Heart left ventricle (tissue), 16 donors: ENCODE measurements at regions not wholly inside any gene's neighbourhood (a gene's known extent, or its start where the extent isn't known, plus 50 kb on each side); places are given as distances from the start of the nearest gene placed in this dataset.

Source experiments
- ATAC-seq, 4 donors: fragments of 200-7000 bp; cut with Tn5 transposase; one replicate each; pipeline ENCODE4 v1.9.1; 2020 to 2022; ENCODE audit warnings: moderate library complexity in 4 of 4, mild to moderate bottlenecking in 3 of 4, moderate number of reproducible peaks in 1 of 4
- DNase-seq, 5 donors: peaks; one replicate each; pipeline ENCODE4 v3.0.0-alpha.2; 2020
- H3K27ac ChIP-seq, 12 donors: fragments of 200-600 bp; sonication (generic) in 4 of 12; one replicate each; pipeline versions ENCODE4 v1.5.0 to v1.8.0; 2016 to 2022; ENCODE audit warnings: mild to moderate bottlenecking in 2 of 12
- H3K27me3 ChIP-seq, 9 donors: fragments of 200-600 bp; sonication (generic) in 2 of 9; one replicate each; pipeline versions ENCODE4 v1.5.1 to v1.8.0; 2016 to 2022; ENCODE audit warnings: mild to moderate bottlenecking in 3 of 9
- H3K36me3 ChIP-seq, 9 donors: fragments of 200-600 bp; sonication (generic) in 2 of 9; one replicate each; pipeline versions ENCODE4 v1.5.0 to v1.8.0; 2018 to 2022; ENCODE audit warnings: mild to moderate bottlenecking in 2 of 9
- H3K4me1 ChIP-seq, 12 donors: fragments of 200-600 bp; sonication (generic) in 4 of 12; one replicate each; pipeline versions ENCODE4 v1.5.0 to v1.8.0; 2016 to 2022; ENCODE audit warnings: mild to moderate bottlenecking in 3 of 12
- H3K4me3 ChIP-seq, 12 donors: fragments of 200-600 bp; sonication (generic) in 4 of 12; one replicate each; pipeline versions ENCODE4 v1.5.0 to v1.8.0; 2017 to 2022; ENCODE audit warnings: mild to moderate bottlenecking in 9 of 12, moderate library complexity in 4 of 12
- H3K9me3 ChIP-seq, 12 donors: fragments of 200-600 bp; sonication (generic) in 4 of 12; one replicate each; pipeline versions ENCODE4 v1.5.0 to v1.8.0; 2016 to 2022; ENCODE audit warnings: mild to moderate bottlenecking in 1 of 12
- POLR2A ChIP-seq, 2 donors: fragments of 450-650 bp; IDR thresholded peaks; one replicate each; pipeline ENCODE4 v1.6.1; 2017; ENCODE audit warnings: antibody characterized with exemption in 2 of 2, mild to moderate bottlenecking in 2 of 2, moderate library complexity in 2 of 2
- WGBS, 4 donors: extraction: QIAGEN DNeasy Blood & Tissue Kit in 2 of 4; methylation state at CpG; one replicate each; pipeline versions ENCODE4 v1.1.5 to v1.1.7; 2013 to 2018; 5-methylcytosine and 5-hydroxymethylcytosine counted together
- intact Hi-C, 10 donors: fragments of 100-400 bp; cut with DNase I; formaldehyde crosslinking; loops; one replicate each; pipeline versions ENCODE4 v1.11.1 to v1.14.2; 2022
- TF ChIP-seq, protein P1 (sequence below), 12 donors: fragments of 200-600 bp; sonication (generic) in 4 of 12; IDR thresholded peaks; one replicate each; pipeline versions ENCODE4 v1.5.0 to v1.8.0; 2018 to 2022; ENCODE audit warnings: antibody characterized with exemption in 12 of 12, mild to moderate bottlenecking in 5 of 12
- donor health status: ischemic (EF 13 %, LVEDD 7.1; RV severe dilation, severe dysfunction).
- donor health status: healthy with polysubstance abuse.
- donor health status: DM: no; HTN: yes; CAD: no.
- donor health status: DM: no; HTN: no; CAD: no.
- donor health status: ischemic (EF 25% LVEDD 6.9; RV normal size, moderate dysfunction).
- donor health status: ischemic (EF 25% LVEDD 5.7; RV mildly dilated, moderate dysfunction).
- donor health status: healthy.
- donor health status: DM: yes; HTN: yes; CAD: no.
- donor health status: ischemic (EF 35%, LVEDD 5.7; RV mildly dilated, moderate dysfunction).
- donor health status: nonischemic (EF 11% LVEDD 7.7; RV severe dilation, severe dysfunction).
- donor health status: DM: yes; HTN: yes; CAD: no.
- donor health status: PGD.
- donor health status: ischemic (EF 29% LVEDD 5.4; RV normal size, mild dysfunction).
- donor health status: nonischemic (EF 23%, LVEDD 6.1; RV moderate dilation, normal function).

- TF ChIP-seq, protein P1, sequence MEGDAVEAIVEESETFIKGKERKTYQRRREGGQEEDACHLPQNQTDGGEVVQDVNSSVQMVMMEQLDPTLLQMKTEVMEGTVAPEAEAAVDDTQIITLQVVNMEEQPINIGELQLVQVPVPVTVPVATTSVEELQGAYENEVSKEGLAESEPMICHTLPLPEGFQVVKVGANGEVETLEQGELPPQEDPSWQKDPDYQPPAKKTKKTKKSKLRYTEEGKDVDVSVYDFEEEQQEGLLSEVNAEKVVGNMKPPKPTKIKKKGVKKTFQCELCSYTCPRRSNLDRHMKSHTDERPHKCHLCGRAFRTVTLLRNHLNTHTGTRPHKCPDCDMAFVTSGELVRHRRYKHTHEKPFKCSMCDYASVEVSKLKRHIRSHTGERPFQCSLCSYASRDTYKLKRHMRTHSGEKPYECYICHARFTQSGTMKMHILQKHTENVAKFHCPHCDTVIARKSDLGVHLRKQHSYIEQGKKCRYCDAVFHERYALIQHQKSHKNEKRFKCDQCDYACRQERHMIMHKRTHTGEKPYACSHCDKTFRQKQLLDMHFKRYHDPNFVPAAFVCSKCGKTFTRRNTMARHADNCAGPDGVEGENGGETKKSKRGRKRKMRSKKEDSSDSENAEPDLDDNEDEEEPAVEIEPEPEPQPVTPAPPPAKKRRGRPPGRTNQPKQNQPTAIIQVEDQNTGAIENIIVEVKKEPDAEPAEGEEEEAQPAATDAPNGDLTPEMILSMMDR (IDR thresholded peaks at IDR 0.05) = no peak
- TF ChIP-seq POLR2A (IDR thresholded peaks at IDR 0.05) = no peak
- ATAC-seq = no peak
- Histone ChIP-seq H3K27me3 (no peaks in the 10 kb centered on the region), H3K4me1 (no peaks in the 10 kb centered on the region), H3K27ac (no peak overlapping the region), H3K9me3 (peaks cover 0 to 6% (median 0%) of the 10 kb centered on the region in 12 donors), H3K36me3 (no peaks in the 10 kb centered on the region), H3K4me3 (no peak overlapping the region)
- intact Hi-C loops = no loop called here
- WGBS, 4 donors = 0 to 25% (median 22%) methylated on average over 1 of the region's 1 CpG
- no peak for DNase-seq
Measured at GRCh38 chr4:43351970-43352806, 459.7 kb downstream of the GRXCR1 start.

DNA sequence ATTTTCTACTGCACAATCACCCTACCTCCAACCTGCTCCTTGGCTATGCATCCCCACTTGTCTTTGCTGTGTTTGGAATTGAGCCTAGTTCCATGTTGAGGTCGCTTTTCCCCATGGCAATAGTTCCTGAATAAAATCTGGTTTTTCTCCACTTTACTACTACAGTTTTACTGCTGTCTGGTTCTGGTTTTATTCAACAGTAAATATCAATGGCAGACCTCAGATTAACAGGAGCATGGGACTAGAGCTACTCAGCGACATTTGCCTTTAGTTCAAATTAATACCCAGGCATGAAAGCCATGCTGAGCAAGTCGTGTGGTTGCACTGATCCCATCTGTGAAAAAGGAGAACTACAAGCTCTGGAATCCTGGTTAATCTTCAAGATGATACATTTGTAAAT lies 460.3 kb downstream of the GRXCR1 start:
- intact Hi-C loops = no loop called here
- DNase-seq = no peak
- H3K36me3 ChIP-seq = no peaks in the 10 kb centered on the region

DNA sequence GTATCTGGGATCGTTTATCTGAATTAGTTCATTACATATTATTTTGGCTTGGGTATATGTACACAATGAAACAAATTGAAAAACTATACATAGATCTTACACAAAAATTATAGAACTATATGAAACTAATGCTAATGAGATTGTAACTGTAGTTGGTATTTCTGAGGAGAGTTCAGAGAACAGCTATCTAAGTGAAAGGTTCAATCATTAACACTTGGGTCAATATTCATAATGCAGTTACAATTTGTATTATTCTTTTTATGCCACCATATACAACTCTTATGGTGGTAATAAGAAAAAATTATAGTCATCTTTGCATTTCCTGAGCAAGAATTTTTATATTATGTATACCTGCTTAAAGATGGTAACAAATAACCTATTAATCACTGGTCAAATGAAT lies 461.0 kb downstream of the GRXCR1 start:
- no peak overlapping the region for H3K27ac ChIP-seq
- intact Hi-C loops = no loop called here
- peaks cover 0 to 6% (median 0%) of the 10 kb centered on the region in 12 donors for H3K9me3 ChIP-seq
- no peaks in the 10 kb centered on the region for H3K27me3 ChIP-seq
- whole genome bisulfite sequencing, 4 donors = 62 to 77% (median 71%) methylated on average over 1 of the region's 1 CpG
- no peaks in the 10 kb centered on the region for H3K36me3 ChIP-seq
- no peaks in the 10 kb centered on the region for H3K4me1 ChIP-seq
- H3K4me3 ChIP-seq = no peak overlapping the region
- ATAC-seq (no peak), DNase-seq (no peak)
- TF ChIP-seq, protein P1 (IDR thresholded peaks at IDR 0.05) = no peak
- TF ChIP-seq POLR2A (IDR thresholded peaks at IDR 0.05) = no peak

More for the DNA sequence above, 460.3 kb downstream of the GRXCR1 start:
- Histone ChIP-seq H3K4me3 (no peak overlapping the region), H3K4me1 (no peaks in the 10 kb centered on the region), H3K9me3 (peaks cover 0 to 6% (median 0%) of the 10 kb centered on the region in 12 donors), H3K27me3 (no peaks in the 10 kb centered on the region), H3K27ac (no peak overlapping the region)
- ATAC-seq = no peak
- WGBS, 4 donors = 64 to 67% (median 65%) methylated on average over 3 of the region's 3 CpGs
- no peak for TF ChIP-seq POLR2A (IDR thresholded peaks at IDR 0.05)
- TF ChIP-seq, protein P1 (IDR thresholded peaks at IDR 0.05) = no peak

GRCh38 chr4:43356786-43357185 lies 464.3 kb downstream of the GRXCR1 start:
- Histone ChIP-seq H3K36me3 (no peaks in the 10 kb centered on the region), H3K4me1 (no peaks in the 10 kb centered on the region), H3K4me3 (no peak overlapping the region), H3K27ac (no peak overlapping the region), H3K9me3 (peaks cover 0 to 6% (median 0%) of the 10 kb centered on the region in 12 donors), H3K27me3 (no peaks in the 10 kb centered on the region)
- DNase-seq (no peak), ATAC-seq (no peak)
- TF ChIP-seq POLR2A (IDR thresholded peaks at IDR 0.05) = no peak
- TF ChIP-seq, protein P1 (IDR thresholded peaks at IDR 0.05) = no peak
- WGBS, 4 donors = 61 to 71% (median 69%) methylated on average over 3 of the region's 3 CpGs
- intact Hi-C loops = no loop called here
